GM21360 (cell line): ENCODE measurements at regions not wholly inside any gene's neighbourhood (a gene's known extent, or its start where the extent isn't known, plus 50 kb on each side); places are given as distances from the start of the nearest gene placed in this dataset.
A peak's percentile ranks its signal among the peaks of the same experiment; 100 is the strongest.

ENCODE experiments used
- ATAC-seq: cut with Tn5 transposase; IDR thresholded peaks from one replicate; pipeline ENCODE4 v1.9.1; 2021; ENCODE audit warnings: mild to moderate bottlenecking, moderate library complexity; ENCODE audit not compliant: unreplicated experiment

- no peak for ATAC-seq
These were observed 347.9 kb upstream of the ADGRL2 start for GRCh38 chr1:81452693-81453366.

GRCh38 chr1:81449786-81450185 lies 350.9 kb upstream of the ADGRL2 start:
- no peak for ATAC-seq

GRCh38 chr1:81446000-81446669 lies 354.6 kb upstream of the ADGRL2 start:
- ATAC-seq = no peak

- ATAC-seq = no peak
These were observed 357.4 kb upstream of the ADGRL2 start for GRCh38 chr1:81443288-81443687.

GRCh38 chr1:81439046-81439823 lies 361.5 kb upstream of the ADGRL2 start:
- ATAC-seq = peak; percentile 52

- ATAC-seq = peak; percentile 92
These were observed 363.1 kb upstream of the ADGRL2 start for GRCh38 chr1:81437649-81438048.

GRCh38 chr1:81437213-81437612 lies 363.5 kb upstream of the ADGRL2 start:
- no peak for ATAC-seq

- ATAC-seq = no peak
These were observed 365.6 kb upstream of the ADGRL2 start for GRCh38 chr1:81435175-81435574.

GRCh38 chr1:81433676-81434075 lies 367.1 kb upstream of the ADGRL2 start:
- no peak for ATAC-seq

- no peak for ATAC-seq
These were observed 368.1 kb upstream of the ADGRL2 start for GRCh38 chr1:81432654-81433109.

GRCh38 chr1:81432059-81432458 lies 368.7 kb upstream of the ADGRL2 start:
- ATAC-seq = no peak

GRCh38 chr1:81431624-81432000 lies 369.1 kb upstream of the ADGRL2 start:
- no peak for ATAC-seq

- ATAC-seq = no peak
These were observed 369.6 kb upstream of the ADGRL2 start for GRCh38 chr1:81430955-81431623.

GRCh38 chr1:81430236-81430938 lies 370.3 kb upstream of the ADGRL2 start:
- ATAC-seq = no peak

GRCh38 chr1:81428998-81429397 lies 371.7 kb upstream of the ADGRL2 start:
- no peak for ATAC-seq

GRCh38 chr1:81424816-81425215 lies 375.9 kb upstream of the ADGRL2 start:
- no peak for ATAC-seq

- ATAC-seq = no peak
These were observed 376.7 kb upstream of the ADGRL2 start for GRCh38 chr1:81424061-81424460.

- ATAC-seq = no peak
These were observed 380.0 kb upstream of the ADGRL2 start for GRCh38 chr1:81420760-81421159.

- peak; percentile 98 for ATAC-seq
These were observed 386.2 kb upstream of the ADGRL2 start for GRCh38 chr1:81414488-81415015.

- ATAC-seq = no peak
These were observed 387.8 kb upstream of the ADGRL2 start for GRCh38 chr1:81412954-81413353.
